HG03097 (cell line): ENCODE measurements at regions not wholly inside any gene's neighbourhood (a gene's known extent, or its start where the extent isn't known, plus 50 kb on each side); places are given as distances from the start of the nearest gene placed in this dataset.

Experiments used
- ATAC-seq: cut with Tn5 transposase; IDR thresholded peaks from one replicate; pipeline ENCODE4 v1.9.1; 2021; ENCODE audit not compliant: unreplicated experiment, low FRiP score

GRCh38 chr3:124229836-124230235 lies 237.9 kb upstream of the ROPN1 start:
- ATAC-seq, result no peak

GRCh38 chr3:124230432-124230831 lies 238.5 kb upstream of the ROPN1 start:
- no peak for ATAC-seq

DNA sequence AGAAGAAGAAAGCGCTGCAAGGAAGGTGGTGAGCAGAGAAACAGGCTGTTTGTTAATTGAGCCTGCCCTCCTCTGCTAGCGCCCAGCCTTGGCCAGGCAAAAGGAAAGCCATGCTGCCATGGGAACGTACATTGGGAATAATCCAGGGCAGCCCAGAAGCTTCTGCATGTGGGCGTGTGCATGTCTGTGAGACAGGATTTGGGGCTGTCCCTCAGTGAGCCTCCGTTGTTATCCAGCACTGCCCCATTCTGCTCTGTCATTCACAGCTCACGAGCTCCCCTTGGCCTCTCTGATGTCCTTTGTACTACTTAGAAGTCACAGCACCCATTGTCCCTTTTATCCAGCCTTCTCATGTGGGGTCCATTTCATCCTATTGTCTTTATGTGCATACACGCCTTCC lies 239.1 kb upstream of the ROPN1 start:
- no peak for ATAC-seq

GRCh38 chr3:124234852-124235252 lies 242.9 kb upstream of the ROPN1 start:
- ATAC-seq, result no peak

- ATAC-seq, result no peak
These were observed 243.5 kb upstream of the ROPN1 start for GRCh38 chr3:124235446-124235845.

GRCh38 chr3:124243177-124243859 lies 251.4 kb upstream of the ROPN1 start:
- ATAC-seq, result no peak

GRCh38 chr3:124246376-124246775 lies 254.5 kb upstream of the ROPN1 start:
- ATAC-seq, result no peak

GRCh38 chr3:124246949-124247348 lies 255.0 kb upstream of the ROPN1 start:
- ATAC-seq, result no peak

- no peak for ATAC-seq
These were observed 256.6 kb upstream of the ROPN1 start for GRCh38 chr3:124248471-124249028.

DNA sequence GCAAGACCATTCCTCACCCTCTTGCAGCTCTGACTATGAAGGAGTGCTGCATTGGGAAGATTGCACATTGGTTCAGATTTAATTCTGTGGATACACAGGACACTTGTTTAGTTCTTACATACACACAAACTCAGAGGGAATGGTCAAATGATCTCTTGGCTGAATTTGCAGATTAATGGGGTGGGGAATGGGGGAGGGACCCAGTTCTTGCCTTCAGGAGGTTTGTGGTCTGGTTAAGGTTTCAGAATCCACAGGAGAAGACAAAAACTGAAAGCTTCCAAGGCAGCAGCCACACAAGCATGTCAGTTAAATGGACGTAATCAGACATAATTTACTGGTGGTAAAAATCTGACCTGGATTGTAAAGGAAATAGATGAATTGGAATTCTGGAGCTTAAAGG lies 257.1 kb upstream of the ROPN1 start:
- ATAC-seq, result no peak

DNA sequence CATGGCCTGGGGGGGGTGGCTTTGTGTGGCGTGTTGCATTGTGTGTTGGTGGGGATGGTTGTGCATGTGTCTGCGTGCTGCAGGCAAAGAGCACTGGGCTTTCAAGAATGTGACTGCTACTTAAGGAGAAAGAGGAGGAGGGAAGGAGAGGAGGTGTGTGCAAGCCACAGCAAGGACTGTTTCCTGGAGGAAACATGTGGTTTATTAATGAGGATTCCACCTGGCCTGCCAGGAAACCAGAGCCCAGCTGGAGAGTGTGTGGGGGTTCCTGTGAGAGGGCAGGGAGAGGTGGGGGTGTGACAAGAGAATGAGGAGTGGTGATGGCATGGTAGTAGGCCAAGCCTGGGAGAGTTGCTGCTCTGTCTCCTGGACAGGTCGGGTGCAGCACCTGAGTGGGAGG lies 258.1 kb upstream of the ROPN1 start:
- no peak for ATAC-seq

DNA sequence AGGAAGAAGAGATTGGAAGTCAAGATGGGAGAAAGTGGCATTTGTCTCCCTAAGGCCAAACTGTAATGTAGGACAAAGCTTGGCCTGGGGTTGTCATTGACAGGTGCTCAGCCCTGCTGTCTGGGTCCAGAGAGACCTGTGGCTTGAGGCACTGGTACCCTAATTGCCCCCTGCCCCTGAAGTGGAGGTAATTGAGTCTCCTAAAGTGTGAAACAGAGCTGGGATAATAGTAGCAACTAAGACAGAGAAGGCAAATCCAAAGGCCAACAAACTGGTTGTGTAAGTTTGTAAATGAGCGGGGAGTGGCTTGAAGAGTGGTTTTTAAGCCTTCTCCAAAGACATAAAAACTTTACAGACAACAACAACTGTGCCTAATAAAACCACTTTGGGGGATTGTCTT lies 264.2 kb upstream of the ROPN1 start:
- no peak for ATAC-seq

- no peak for ATAC-seq
These were observed 264.7 kb upstream of the ROPN1 start for GRCh38 chr3:124256599-124256998.

DNA sequence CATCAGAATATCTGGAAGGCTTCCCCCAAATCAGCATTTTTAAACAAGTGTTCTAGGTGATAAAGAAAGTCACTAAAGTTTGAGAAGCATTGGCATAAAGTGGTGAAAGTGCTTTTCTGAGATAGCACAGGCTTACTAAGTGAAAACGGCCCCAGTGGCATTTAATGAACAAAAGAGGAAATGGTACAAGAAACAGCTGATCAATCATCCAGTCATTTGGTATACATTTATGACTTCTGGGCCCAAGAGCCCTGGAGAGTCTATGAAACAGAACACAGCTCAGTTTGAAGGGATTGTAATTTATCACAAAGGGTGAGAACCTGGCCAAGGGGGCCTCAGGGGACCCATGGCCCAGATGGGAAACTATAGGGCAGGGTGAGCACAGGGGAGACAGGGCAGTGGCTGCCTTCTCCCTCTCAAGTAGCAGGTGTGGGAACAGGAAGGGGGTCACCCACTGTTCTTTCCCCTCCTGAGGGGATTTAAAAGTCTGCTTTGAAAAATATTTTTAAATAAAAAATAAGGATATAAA lies 265.5 kb upstream of the ROPN1 start:
- ATAC-seq, result no peak

- no peak for ATAC-seq
These were observed 266.2 kb upstream of the ROPN1 start for GRCh38 chr3:124258057-124258500.

DNA sequence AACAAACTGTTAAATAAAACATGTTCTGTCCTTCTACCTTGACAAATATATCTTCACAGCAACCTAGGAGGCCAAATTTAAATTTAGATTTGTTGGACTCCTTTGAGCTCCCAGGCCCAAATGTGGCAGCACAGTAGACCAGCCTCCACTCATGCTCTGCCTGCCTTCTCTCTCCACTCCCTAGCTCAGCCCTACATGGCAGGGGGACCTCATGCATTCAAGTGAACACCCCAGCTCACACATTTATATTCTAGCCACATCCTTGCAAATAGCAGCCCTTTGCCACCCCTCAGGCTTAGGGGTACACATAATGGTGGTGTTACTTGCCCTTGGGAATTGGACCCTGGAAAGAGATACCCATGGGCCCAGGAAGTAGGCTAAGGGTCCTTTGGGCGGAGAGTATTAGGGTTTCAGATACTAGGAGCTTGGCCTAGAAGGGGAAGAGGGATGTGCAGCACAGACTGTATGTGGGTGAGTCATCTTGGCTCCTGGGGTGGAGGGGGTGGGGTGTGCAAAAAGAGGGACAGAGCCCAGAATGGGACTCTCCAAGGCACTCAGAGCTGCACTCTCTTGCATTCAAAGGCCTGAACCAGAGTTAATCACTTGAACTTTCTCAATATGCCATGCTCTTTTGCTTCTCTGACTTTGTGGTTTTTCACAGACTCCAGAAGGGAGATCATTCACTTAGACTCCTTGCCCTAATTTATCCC lies 268.4 kb upstream of the ROPN1 start:
- no peak for ATAC-seq

- no peak for ATAC-seq
These were observed 269.4 kb upstream of the ROPN1 start for GRCh38 chr3:124261306-124261705.

DNA sequence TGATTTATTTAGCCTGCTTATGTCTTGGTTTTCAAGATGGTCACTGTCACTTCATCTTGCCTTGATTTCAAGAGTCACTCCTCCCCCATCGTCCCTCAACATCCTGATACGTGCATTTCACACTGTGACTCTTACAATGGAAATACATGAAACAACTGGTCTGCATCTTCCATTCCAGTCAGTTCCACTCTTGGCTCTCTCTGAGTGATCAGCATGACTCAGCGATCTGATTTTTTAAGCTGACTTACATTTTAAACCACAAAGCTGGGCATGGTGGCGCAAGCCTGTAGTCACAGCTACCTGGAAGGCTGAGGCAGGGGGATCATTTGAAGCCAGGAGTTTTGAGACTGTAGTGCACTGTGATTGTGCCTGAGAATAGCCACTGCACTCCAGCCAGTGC lies 271.2 kb upstream of the ROPN1 start:
- ATAC-seq, result no peak

DNA sequence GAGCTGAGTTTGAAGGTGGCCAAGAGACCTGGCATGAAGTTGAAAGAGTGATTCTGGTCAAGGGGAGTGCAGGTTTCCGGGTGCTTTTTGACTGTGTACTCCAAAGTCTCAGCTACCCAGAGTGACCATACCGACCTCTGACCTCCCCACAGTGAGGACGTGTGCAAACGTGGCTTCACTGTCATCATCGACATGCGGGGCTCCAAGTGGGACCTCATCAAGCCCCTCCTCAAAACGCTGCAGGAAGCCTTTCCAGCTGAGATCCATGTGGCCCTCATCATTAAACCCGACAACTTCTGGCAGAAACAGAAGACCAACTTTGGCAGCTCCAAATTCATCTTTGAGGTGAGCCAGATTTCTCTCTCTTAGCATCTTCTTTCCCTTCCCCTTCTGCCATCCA lies 272.4 kb upstream of the ROPN1 start:
- no peak for ATAC-seq

GRCh38 chr3:124266487-124266886 lies 274.6 kb upstream of the ROPN1 start:
- ATAC-seq, result no peak

DNA sequence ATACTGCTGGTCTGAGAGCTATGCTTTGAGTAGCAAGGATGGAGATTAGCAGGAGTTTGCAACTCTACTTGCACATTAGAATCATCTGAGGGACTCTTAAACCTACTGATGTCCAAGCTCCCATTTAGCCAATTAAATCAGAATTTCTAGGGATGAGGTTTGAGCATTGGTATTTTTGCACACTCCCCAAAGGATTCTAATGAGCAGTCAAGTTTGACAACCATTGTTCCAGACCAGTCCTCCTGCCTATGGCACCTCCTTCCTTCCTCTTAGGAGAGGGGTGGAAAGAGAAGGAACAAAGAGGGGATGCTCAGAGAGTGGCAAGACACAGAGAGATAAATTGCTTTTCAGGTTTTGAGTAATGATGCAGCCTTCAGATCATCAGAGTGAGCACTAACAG lies 275.5 kb upstream of the ROPN1 start:
- ATAC-seq, result no peak

DNA sequence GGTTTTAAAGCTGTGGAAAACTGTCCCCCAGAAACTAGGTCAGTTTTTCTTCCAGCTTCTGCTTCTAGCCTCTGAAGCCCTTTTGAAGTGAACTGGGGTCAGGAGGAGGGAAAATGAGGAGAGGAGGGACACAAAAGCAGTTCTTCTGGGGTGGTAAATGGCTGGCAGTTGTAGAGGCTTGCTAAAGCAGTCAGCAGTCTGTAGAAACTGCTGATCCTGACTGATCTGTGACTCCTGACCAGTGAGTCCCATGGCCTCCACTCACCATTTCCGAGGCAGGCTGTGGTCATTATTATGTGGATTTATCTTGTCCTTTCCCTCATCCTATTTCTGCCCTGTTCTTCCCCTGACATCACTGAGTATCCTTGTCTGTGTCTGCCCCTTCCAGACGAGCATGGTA lies 276.4 kb upstream of the ROPN1 start:
- ATAC-seq, result no peak
